ENCODE measurements at regions not wholly inside any gene's neighbourhood (a gene's known extent, or its start where the extent isn't known, plus 50 kb on each side); places are given as distances from the start of the nearest gene placed in this dataset.

- TF ChIP-seq CTCF (IDR thresholded peaks at IDR 0.05; ENCODE audit: low read depth, low read length, missing input control), result no peak
- TF ChIP-seq RAD21 (IDR thresholded peaks at IDR 0.05), result no peak
- TF ChIP-seq GABPA (IDR thresholded peaks at IDR 0.05 in 1 of 2, conservative IDR thresholded peaks at IDR 0.05 in 1 of 2), result no peak
- TF ChIP-seq MAX (IDR thresholded peaks at IDR 0.05), result no peak
- no peak for TF ChIP-seq HNF4G (IDR thresholded peaks at IDR 0.05)
- TF ChIP-seq ZBTB33 (IDR thresholded peaks at IDR 0.05), result no peak
- TF ChIP-seq REST (IDR thresholded peaks at IDR 0.05), result no peak
- no peak for TF ChIP-seq YY1 (IDR thresholded peaks at IDR 0.05)
- TF ChIP-seq TAF1 (conservative IDR thresholded peaks at IDR 0.05), result no peak
- no peak for TF ChIP-seq RXRA (IDR thresholded peaks at IDR 0.05)
These were observed 424.0 kb downstream of the MATN1 start for GRCh38 chr1:30299393-30299792.
